GM04503 (cell line): ENCODE measurements at regions not wholly inside any gene's neighbourhood (a gene's known extent, or its start where the extent isn't known, plus 50 kb on each side); places are given as distances from the start of the nearest gene placed in this dataset.
"Not testable (repeated sequence)": the region's sequence is repeated elsewhere in the genome, so short reads cannot be mapped to it uniquely, and the experiment has no call there.

Experiments
- DNase-seq: peaks from one replicate; pipeline ENCODE4 v3.0.0-alpha.2; 2012; ENCODE audit warnings: low read depth

DNA sequence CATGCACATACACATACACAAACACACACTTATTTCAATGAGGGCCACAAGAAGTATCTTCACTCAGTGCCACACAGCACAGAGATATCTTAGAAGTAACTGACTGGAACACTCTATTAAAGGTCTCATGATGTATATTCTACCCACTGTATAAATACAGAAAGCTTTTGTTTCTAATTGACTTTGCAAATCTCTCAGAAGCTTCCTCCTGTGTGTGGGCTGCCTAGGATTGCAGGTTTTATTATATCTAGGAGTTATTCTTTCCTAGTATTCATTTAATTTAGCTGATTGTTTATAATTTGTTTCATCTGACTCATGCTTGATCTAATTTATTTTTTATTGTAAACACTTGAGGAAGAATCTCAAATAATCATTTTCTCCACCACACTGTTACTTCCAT, 262.4 kb upstream of the ACTBL2 start:
- no peak for DNase-seq

GRCh38 chr5:57741336-57741735, 258.7 kb upstream of the ACTBL2 start:
- no peak for DNase-seq

- DNase-seq: no peak
Measured at GRCh38 chr5:57738787-57739186, 256.2 kb upstream of the ACTBL2 start.

GRCh38 chr5:57738301-57738700, 255.7 kb upstream of the ACTBL2 start:
- no peak for DNase-seq

- no peak for DNase-seq
Measured at GRCh38 chr5:57736716-57737115, 254.1 kb upstream of the ACTBL2 start.

GRCh38 chr5:57735279-57736153, 252.9 kb upstream of the ACTBL2 start:
- peak; percentile 75 for DNase-seq

DNA sequence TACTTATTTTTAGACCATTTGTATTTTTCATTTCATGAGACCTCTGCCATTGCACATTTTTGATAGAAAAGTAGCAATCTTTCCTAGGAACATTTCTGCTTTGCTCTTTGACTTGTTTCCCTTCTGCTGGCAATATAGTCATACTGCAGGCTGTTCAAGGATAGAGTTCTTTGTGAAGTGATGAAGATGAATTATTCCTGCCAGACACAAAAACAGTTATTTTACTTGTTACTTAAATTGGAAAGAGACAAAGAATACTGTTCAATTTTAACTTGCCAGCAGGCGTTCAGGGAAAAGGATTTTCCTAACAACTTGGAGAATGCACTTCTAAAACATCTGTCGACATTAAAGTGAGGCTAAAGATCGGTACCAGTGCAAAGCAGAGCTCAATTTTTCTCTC, 251.7 kb upstream of the ACTBL2 start:
- no peak for DNase-seq

DNA sequence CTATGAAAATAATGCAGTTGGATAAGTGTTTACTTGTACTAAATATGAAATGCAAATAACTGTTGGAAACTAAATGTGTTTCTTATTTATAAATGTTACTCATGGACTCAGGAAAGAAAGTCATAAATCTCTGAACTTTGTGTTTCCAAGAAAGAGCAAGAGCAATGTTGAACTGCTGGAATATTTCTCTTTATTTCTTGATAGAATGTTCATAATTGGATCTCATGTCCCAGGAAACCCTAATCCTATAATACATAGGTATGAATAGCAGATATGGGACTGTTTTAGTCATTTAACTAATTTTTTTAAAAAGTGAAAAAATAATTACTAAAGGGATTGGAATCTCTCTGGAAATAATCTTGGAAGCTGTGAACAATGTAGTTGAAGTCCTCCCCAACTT, 245.0 kb upstream of the ACTBL2 start:
- DNase-seq: no peak

GRCh38 chr5:57725658-57726504, 243.3 kb upstream of the ACTBL2 start:
- DNase-seq: no peak

DNA sequence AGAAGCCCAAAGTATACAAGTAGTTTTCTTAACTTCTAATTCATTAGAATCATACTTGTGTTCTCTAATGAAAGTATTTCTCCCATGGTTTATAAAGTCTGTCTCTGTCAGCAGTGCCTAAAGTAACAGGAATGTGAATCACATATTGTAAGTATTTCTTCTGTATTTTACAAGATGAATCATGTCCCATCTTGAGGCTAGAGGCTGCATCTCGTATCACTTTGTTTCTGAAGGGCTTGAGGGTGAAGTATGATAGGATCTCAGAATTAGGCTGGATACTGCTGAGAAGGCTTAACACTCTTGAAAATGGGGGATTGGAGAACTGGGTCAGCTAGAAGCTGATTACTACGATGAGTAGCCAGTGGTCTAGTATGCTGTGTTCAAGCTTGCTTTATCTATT, 242.2 kb upstream of the ACTBL2 start:
- peak; percentile 47 for DNase-seq

- DNase-seq: no peak
Measured at GRCh38 chr5:57721226-57721625, 238.6 kb upstream of the ACTBL2 start.

DNA sequence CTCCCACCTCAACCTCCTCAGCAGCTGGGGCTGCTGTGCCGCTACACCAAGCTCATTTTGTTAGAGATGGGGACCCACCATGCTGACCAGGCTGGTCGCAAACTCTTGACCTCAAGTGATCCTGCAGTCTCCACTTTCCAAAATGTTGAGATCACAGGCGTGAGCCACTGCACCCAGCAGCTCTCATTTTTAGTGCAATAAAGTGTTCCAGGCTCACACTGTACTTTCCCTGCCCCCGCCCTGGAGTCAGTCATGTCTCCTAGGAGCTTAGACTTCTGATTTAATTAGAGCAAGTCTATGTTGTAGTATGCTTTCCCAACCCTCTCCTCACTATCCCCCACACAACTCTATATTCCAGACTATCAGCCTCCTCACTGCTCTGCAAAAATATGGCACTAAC, 238.0 kb upstream of the ACTBL2 start:
- no peak for DNase-seq

DNA sequence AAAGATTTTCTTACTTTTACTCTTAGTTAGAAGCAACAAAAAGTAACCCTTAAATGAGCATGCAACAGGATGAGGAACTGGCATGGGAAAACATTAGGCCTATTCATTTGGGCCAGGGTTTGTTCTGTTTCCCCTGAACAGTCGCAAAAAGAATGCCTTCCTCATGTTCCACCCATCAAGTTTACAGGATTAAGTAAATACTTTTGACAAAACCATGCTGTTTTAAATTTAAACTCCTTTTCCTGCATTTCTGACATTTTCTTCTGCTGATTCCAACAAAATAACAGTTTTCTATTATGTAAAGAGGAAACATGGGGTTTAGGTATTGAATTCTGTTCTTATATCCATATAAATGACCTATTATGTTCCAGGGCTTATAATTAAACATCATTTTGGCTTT, 236.6 kb upstream of the ACTBL2 start:
- no peak for DNase-seq

- peak; percentile 57 for DNase-seq
Measured at GRCh38 chr5:57718155-57718554, 235.5 kb upstream of the ACTBL2 start.

DNA sequence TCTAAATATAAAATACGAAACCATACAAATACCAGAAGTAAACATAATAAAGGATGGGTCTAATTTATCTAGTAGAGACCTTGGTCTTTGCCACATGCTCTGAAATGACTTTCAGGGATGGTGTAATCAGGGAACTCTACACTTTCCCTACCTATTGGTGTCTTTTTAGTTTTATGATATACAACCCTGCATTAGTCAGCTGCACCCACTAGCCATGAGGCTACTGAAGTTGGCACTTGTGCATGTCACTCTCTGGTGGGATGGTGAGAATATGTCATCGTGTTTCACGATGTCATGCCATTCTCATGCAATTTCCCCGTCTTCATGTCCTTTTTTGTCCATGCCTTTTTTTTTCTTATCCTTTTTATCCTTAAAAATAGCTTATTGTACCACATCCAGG, 234.9 kb upstream of the ACTBL2 start:
- DNase-seq: no peak

DNA sequence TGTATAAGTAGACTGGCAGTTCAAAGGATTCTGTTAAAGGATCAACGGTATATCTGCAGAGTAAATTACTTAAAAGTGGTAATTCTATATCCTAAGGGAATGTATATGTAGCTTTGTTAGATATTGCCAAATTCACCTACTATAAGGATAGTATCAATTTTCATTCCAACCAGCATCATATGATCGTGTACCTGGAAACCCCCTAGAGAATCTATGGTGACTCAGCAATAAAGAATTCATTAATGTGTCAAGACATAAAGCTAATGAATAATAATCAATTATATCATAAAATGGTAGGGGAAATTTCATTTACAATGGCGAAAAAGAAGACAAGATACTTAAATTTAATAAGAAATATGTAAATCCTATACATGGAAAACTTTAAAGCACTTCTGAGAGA, 234.1 kb upstream of the ACTBL2 start:
- no peak for DNase-seq

DNA sequence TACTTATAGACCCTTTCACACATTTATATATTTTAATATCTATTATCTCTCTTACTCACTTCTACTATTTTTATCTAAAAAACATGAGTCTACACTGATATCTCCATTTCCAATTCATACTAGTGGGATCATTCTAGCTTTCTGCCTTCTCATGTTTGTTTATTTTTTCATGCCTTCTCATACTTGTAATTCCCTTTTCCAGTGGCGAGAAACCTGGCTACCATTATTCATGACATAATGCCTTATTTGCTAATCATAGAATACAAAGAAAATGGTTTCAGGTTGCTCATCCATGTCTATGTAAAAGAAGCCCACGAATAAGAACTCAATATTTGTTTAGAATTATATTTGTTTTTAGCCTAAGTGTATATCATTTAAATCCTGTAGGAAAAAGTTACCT, 232.7 kb upstream of the ACTBL2 start:
- no peak for DNase-seq

DNA sequence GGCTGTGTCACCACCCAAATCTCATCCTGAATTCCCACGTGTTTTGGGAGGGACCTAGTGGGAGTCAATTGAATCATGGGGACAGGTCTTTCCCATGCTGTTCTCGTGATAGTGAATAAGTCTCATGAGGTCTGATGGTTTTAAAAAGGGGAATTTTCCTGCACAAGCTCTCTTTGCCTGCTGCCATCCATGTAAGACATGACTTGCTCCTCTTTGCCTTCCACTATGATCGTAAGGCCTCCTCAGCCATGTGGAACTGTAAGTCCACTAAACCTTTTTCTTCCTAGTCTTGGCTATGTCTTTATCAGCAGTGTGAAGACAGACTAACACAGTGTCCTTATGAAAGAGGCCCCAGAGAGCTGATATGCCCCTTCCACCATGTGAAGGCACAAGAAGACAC, 230.9 kb upstream of the ACTBL2 start:
- not testable (repeated sequence) for DNase-seq

DNA sequence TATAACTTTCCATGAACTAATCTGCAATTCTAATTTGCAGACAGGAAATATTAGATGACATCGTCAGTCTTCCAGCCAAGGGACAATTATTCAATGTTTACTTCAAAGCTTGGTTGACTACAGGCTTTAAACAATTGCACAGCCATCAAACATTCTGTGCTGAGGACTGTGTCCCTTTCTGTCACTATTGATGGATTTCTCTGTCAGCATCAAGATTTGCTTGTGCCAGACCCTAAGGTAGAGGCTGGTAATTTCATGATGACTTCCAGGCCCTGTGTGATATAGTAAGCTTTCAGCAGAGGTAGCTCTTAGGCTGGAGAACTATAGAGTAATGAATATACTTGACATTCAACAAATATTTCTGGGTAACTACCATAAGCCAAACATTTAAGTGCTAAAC, 229.3 kb upstream of the ACTBL2 start:
- no peak for DNase-seq

DNA sequence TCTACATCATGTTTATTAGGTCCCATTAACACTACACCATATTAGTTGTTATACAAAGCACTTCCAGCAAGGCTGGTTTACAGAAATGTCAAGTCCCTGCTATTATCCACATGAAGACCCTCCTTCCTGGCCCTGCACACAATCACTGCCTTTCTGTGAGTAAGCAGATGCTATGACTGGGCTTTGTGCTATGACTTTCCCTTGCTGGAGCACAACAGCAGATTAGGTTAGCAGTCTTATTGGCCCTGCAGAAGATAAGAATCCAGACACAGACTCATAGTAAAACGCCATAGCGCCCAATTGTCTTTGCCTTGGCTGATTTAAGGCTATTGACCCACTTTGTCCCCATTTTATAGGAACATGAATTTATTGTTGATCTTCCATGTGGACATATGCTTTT, 228.9 kb upstream of the ACTBL2 start:
- DNase-seq: no peak

DNA sequence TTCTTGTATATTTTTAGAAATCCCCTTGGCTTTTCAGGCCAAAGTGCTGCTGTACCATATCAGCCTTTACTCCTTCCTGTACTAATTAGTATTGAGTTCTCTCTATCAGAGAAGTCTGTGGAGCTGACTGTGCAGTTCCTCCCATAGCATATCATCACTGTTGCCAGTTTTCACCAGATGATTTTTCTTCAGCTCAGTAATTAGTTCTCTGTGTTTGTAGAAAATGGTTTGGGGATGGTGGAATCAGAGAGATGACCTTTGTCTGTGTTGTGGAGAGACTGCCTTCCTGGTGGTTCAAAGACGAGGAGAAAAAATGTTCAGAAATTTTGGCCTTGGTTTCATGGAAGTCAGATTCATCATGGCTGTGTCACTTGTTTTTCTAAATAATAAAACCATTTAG, 227.5 kb upstream of the ACTBL2 start:
- DNase-seq: no peak

GRCh38 chr5:57705769-57706168, 223.2 kb upstream of the ACTBL2 start:
- DNase-seq: no peak

DNA sequence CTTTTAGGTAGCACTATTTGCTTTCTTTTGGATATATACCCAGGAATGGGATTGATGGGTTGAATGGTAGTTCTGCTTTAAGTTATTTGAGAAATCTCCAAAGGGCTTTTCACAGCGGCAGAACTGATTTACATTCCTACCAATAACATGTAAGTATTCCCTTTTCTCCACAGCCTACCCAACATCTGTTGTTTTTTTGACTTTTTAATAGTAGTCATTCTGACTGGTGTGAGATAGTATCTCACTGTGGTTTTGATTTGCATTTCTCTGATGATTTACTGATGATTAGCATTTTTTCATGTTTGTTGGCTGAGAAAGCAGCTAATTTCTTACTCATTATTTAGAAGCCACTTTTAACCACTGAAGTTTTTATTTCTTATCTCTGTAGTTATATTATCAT, 221.1 kb upstream of the ACTBL2 start:
- DNase-seq: no peak
